ENCODE measurements at regions not wholly inside any gene's neighbourhood (a gene's known extent, or its start where the extent isn't known, plus 50 kb on each side); places are given as distances from the start of the nearest gene placed in this dataset.

GRCh38 chr20:7193681-7194080, 426.2 kb downstream of the BMP2 start:
- TF ChIP-seq EP300 (IDR thresholded peaks at IDR 0.05; ENCODE audit: borderline replicate concordance), result no peak
- TF ChIP-seq, protein P1, sequence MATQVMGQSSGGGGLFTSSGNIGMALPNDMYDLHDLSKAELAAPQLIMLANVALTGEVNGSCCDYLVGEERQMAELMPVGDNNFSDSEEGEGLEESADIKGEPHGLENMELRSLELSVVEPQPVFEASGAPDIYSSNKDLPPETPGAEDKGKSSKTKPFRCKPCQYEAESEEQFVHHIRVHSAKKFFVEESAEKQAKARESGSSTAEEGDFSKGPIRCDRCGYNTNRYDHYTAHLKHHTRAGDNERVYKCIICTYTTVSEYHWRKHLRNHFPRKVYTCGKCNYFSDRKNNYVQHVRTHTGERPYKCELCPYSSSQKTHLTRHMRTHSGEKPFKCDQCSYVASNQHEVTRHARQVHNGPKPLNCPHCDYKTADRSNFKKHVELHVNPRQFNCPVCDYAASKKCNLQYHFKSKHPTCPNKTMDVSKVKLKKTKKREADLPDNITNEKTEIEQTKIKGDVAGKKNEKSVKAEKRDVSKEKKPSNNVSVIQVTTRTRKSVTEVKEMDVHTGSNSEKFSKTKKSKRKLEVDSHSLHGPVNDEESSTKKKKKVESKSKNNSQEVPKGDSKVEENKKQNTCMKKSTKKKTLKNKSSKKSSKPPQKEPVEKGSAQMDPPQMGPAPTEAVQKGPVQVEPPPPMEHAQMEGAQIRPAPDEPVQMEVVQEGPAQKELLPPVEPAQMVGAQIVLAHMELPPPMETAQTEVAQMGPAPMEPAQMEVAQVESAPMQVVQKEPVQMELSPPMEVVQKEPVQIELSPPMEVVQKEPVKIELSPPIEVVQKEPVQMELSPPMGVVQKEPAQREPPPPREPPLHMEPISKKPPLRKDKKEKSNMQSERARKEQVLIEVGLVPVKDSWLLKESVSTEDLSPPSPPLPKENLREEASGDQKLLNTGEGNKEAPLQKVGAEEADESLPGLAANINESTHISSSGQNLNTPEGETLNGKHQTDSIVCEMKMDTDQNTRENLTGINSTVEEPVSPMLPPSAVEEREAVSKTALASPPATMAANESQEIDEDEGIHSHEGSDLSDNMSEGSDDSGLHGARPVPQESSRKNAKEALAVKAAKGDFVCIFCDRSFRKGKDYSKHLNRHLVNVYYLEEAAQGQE (IDR thresholded peaks at IDR 0.05; ENCODE audit: low read depth), result no peak
- no peak for TF ChIP-seq TEAD4 (IDR thresholded peaks at IDR 0.05)
- TF ChIP-seq CEBPB (IDR thresholded peaks at IDR 0.05), result no peak
- no peak for TF ChIP-seq CREB1 (IDR thresholded peaks at IDR 0.05; ENCODE audit: low read depth)

DNA sequence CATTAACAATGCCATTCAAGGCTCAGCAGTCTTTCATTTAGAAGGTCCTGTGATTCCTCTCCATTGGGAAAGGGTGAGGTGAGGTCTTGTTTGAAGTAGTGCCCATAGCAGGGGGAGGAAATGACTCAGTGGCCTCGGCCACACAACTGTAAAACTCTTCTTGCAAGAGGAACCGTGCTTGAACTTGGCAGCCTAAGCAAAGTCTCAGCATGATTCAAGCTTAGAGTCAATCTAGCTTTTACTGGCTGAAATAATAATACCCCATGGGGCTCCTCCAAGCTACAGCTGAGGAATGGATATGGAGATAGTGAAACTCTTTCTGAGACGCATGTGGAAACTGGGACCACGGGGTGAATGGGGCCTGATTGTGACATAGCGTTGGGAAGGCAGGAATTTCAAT, 428.2 kb downstream of the BMP2 start:
- TF ChIP-seq FOXM1 (IDR thresholded peaks at IDR 0.05; ENCODE audit: borderline replicate concordance, low read depth), result no peak

DNA sequence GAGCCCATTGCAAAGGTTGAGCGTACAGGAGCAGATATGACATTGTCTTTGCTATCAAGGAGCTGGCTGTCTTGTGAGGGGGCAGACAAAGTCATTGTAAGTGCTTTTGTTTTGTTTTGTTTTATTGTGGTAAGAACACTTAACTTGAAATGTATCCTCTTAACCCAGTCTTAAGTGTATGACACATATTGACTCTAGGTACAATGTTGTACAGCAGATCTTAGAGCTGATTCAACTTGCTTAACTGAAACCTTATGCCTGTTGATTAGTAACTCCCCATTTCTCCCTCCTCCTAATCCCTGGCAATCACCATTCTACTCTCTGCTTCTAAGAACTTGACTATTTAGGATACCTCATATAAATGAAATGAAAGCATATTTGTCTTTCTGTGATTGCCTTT, 429.0 kb downstream of the BMP2 start:
- TF ChIP-seq CEBPB (IDR thresholded peaks at IDR 0.05) (no peak), EP300 (IDR thresholded peaks at IDR 0.05; ENCODE audit: borderline replicate concordance) (no peak), TCF12 (IDR thresholded peaks at IDR 0.05; ENCODE audit: low read depth) (no peak), EGR1 (IDR thresholded peaks at IDR 0.05) (no peak), TEAD4 (IDR thresholded peaks at IDR 0.05) (no peak), NFIC (IDR thresholded peaks at IDR 0.05) (no peak), FOXM1 (IDR thresholded peaks at IDR 0.05; ENCODE audit: borderline replicate concordance, low read depth) (no peak), ZBTB7A (IDR thresholded peaks at IDR 0.05; ENCODE audit: low read depth) (no peak), TAF1 (IDR thresholded peaks at IDR 0.05; ENCODE audit: low read depth) (no peak), CREB1 (IDR thresholded peaks at IDR 0.05; ENCODE audit: low read depth) (no peak), RAD21 (IDR thresholded peaks at IDR 0.05; ENCODE audit: low read depth) (no peak), YY1 (IDR thresholded peaks at IDR 0.05; ENCODE audit: low read depth) (no peak)
- TF ChIP-seq, protein P2, sequence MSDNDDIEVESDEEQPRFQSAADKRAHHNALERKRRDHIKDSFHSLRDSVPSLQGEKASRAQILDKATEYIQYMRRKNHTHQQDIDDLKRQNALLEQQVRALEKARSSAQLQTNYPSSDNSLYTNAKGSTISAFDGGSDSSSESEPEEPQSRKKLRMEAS (IDR thresholded peaks at IDR 0.05), result no peak
- TF ChIP-seq, protein P1 (IDR thresholded peaks at IDR 0.05; ENCODE audit: low read depth), result no peak
- TF ChIP-seq, protein P3, sequence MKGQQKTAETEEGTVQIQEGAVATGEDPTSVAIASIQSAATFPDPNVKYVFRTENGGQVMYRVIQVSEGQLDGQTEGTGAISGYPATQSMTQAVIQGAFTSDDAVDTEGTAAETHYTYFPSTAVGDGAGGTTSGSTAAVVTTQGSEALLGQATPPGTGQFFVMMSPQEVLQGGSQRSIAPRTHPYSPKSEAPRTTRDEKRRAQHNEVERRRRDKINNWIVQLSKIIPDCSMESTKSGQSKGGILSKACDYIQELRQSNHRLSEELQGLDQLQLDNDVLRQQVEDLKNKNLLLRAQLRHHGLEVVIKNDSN (IDR thresholded peaks at IDR 0.05), result no peak

DNA sequence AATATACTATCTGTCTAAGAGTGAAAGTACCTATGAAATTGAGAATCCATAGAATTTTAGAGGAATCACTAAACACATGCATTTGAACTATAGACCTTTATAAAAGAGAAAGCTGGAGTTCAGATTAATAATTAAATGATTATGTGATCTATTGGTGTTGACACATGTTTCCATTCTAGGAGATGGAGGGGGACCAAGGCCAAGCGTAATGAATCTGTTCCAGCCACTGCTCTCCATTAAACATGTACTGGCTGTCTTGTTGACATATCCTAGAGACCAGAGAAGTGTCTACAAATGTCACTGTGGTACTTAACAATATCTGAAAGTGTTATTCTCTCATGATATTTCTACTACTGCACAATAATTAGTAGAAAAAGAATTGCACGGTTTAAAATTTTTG, 432.4 kb downstream of the BMP2 start:
- TF ChIP-seq, protein P1 (IDR thresholded peaks at IDR 0.05; ENCODE audit: low read depth), result no peak
- no peak for TF ChIP-seq CEBPB (IDR thresholded peaks at IDR 0.05)
- no peak for TF ChIP-seq YY1 (IDR thresholded peaks at IDR 0.05; ENCODE audit: low read depth)
- TF ChIP-seq EGR1 (IDR thresholded peaks at IDR 0.05), result no peak
- TF ChIP-seq TAF1 (IDR thresholded peaks at IDR 0.05; ENCODE audit: low read depth), result no peak
- TF ChIP-seq EP300 (IDR thresholded peaks at IDR 0.05; ENCODE audit: borderline replicate concordance), result no peak
- no peak for TF ChIP-seq CREB1 (IDR thresholded peaks at IDR 0.05; ENCODE audit: low read depth)
- TF ChIP-seq, protein P2 (IDR thresholded peaks at IDR 0.05), result no peak
- no peak for TF ChIP-seq TCF12 (IDR thresholded peaks at IDR 0.05; ENCODE audit: low read depth)
- no peak for TF ChIP-seq TEAD4 (IDR thresholded peaks at IDR 0.05)
- TF ChIP-seq FOXM1 (IDR thresholded peaks at IDR 0.05; ENCODE audit: borderline replicate concordance, low read depth), result no peak
- TF ChIP-seq NFIC (IDR thresholded peaks at IDR 0.05), result no peak
- TF ChIP-seq RAD21 (IDR thresholded peaks at IDR 0.05; ENCODE audit: low read depth), result no peak
- TF ChIP-seq, protein P3 (IDR thresholded peaks at IDR 0.05), result no peak
- TF ChIP-seq ZBTB7A (IDR thresholded peaks at IDR 0.05; ENCODE audit: low read depth), result no peak

- TF ChIP-seq, protein P1 (IDR thresholded peaks at IDR 0.05; ENCODE audit: low read depth), result no peak
- TF ChIP-seq TCF12 (IDR thresholded peaks at IDR 0.05; ENCODE audit: low read depth) (no peak), ZBTB7A (IDR thresholded peaks at IDR 0.05; ENCODE audit: low read depth) (no peak)
Observed at GRCh38 chr20:7207186-7207798, 439.8 kb downstream of the BMP2 start.
